ENCODE measurements at regions not wholly inside any gene's neighbourhood (a gene's known extent, or its start where the extent isn't known, plus 50 kb on each side); places are given as distances from the start of the nearest gene placed in this dataset.

- H3K4me1 ChIP-seq (ENCODE audit: control insufficient read depth in 4 of 4, insufficient read depth in 4 of 4, low read length in 3 of 4), result no peaks in the 10 kb centered on the region
- no peak for DNase-seq (ENCODE audit: low spot score)
- peaks cover 0 to 3% (median 0%) of the 10 kb centered on the region in 4 donors for H3K9me3 ChIP-seq (ENCODE audit: control insufficient read depth in 4 of 4, low read length in 3 of 4)
- no peaks in the 10 kb centered on the region for H3K36me3 ChIP-seq (ENCODE audit: control insufficient read depth in 4 of 4, insufficient read depth in 3 of 4, low read depth in 1 of 4, low read length in 3 of 4)
- H3K27ac ChIP-seq (ENCODE audit: low read depth in 1 of 2, low read length in 2 of 2), result no peak overlapping the region
- H3K27me3 ChIP-seq (ENCODE audit: control insufficient read depth in 4 of 4, insufficient read depth in 4 of 4, low read length in 3 of 4), result no peaks in the 10 kb centered on the region
- H3K4me3 ChIP-seq (ENCODE audit: low read depth in 1 of 3, low read length in 3 of 3), result no peak overlapping the region
- TF ChIP-seq NR2F2 (IDR thresholded peaks at IDR 0.05) (no peak), ZBTB33 (IDR thresholded peaks at IDR 0.05) (no peak), EGR1 (IDR thresholded peaks at IDR 0.05; ENCODE audit: low read depth in 2 of 2) (no peak), RXRA (IDR thresholded peaks at IDR 0.05) (no peak), TAF1 (conservative IDR thresholded peaks at IDR 0.05) (no peak), CTCF (IDR thresholded peaks at IDR 0.05; ENCODE audit: low read depth, low read length, missing input control) (no peak), SP1 (IDR thresholded peaks at IDR 0.05) (no peak), FOXA2 (IDR thresholded peaks at IDR 0.05) (no peak), REST (IDR thresholded peaks at IDR 0.05) (no peak), GABPA (IDR thresholded peaks at IDR 0.05 in 1 of 2, conservative IDR thresholded peaks at IDR 0.05 in 1 of 2) (no peak), ATF3 (IDR thresholded peaks at IDR 0.05) (no peak), HNF4G (IDR thresholded peaks at IDR 0.05) (no peak), YY1 (IDR thresholded peaks at IDR 0.05) (no peak), JUND (IDR thresholded peaks at IDR 0.05) (no peak), MAX (IDR thresholded peaks at IDR 0.05) (no peak), RAD21 (IDR thresholded peaks at IDR 0.05) (no peak), FOXA1 (IDR thresholded peaks at IDR 0.05) (no peak), HNF4A (conservative IDR thresholded peaks at IDR 0.05) (no peak)
- no peak overlapping the region for H3K9ac ChIP-seq (ENCODE audit: low read depth in 1 of 2, low read length in 2 of 2)
- 85% methylated on average over 6 of the region's 6 CpGs for WGBS
Observed at GRCh38 chr7:136193940-136194339, 216.8 kb upstream of the MTPN start.

All from liver (tissue), 8 donors.